ENCODE measurements at regions not wholly inside any gene's neighbourhood (a gene's known extent, or its start where the extent isn't known, plus 50 kb on each side); places are given as distances from the start of the nearest gene placed in this dataset.
"Not testable (repeated sequence)": the region's sequence is repeated elsewhere in the genome, so short reads cannot be mapped to it uniquely, and the experiment has no call there.

GRCh38 chr5:60473654-60474053 is 226.3 kb downstream of the DEPDC1B start:
- Mint-ChIP-seq H3K36me3 (no peaks in the 10 kb centered on the region), H3K9me3 (peaks cover 11 to 12% of the 10 kb centered on the region in 2 donors), H3K27ac (no peak overlapping the region)
- DNase-seq (ENCODE audit: low spot score in 2 of 2) (no peak), ATAC-seq (no peak)

GRCh38 chr5:60473027-60473426 is 226.9 kb downstream of the DEPDC1B start:
- peaks cover 14 to 15% of the 10 kb centered on the region in 2 donors for H3K9me3 Mint-ChIP-seq
- not testable (repeated sequence) for ATAC-seq; H3K27ac Mint-ChIP-seq; H3K36me3 Mint-ChIP-seq; DNase-seq (ENCODE audit: low spot score in 2 of 2)

GRCh38 chr5:60470881-60471280 is 229.1 kb downstream of the DEPDC1B start:
- Mint-ChIP-seq H3K27ac (no peak overlapping the region), H3K36me3 (no peaks in the 10 kb centered on the region), H3K9me3 (peaks cover 14 to 18% of the 10 kb centered on the region in 2 donors)
- ATAC-seq (no peak), DNase-seq (ENCODE audit: low spot score in 2 of 2) (no peak)

- Mint-ChIP-seq H3K36me3 (no peaks in the 10 kb centered on the region), H3K9me3 (peaks cover 9 to 18% of the 10 kb centered on the region in 2 donors), H3K27ac (no peak overlapping the region)
- DNase-seq (ENCODE audit: low spot score in 2 of 2): no peak
- ATAC-seq: no peak
Observed at GRCh38 chr5:60469286-60469685, 230.7 kb downstream of the DEPDC1B start.

- ATAC-seq (no peak), DNase-seq (ENCODE audit: low spot score in 2 of 2) (no peak)
- Mint-ChIP-seq H3K9me3 (peaks cover 0 to 11% of the 10 kb centered on the region in 2 donors), H3K36me3 (no peaks in the 10 kb centered on the region), H3K27ac (no peak overlapping the region)
Observed at GRCh38 chr5:60463179-60463868, 236.6 kb downstream of the DEPDC1B start.

- no peaks in the 10 kb centered on the region for H3K36me3 Mint-ChIP-seq
- H3K9me3 Mint-ChIP-seq: peaks cover 5 to 11% of the 10 kb centered on the region in 2 donors
- ATAC-seq: no peak
Observed at GRCh38 chr5:60458666-60459065, 241.3 kb downstream of the DEPDC1B start.

GRCh38 chr5:60457233-60457632 is 242.7 kb downstream of the DEPDC1B start:
- Mint-ChIP-seq H3K9me3 (peaks cover 5 to 11% of the 10 kb centered on the region in 2 donors), H3K36me3 (no peaks in the 10 kb centered on the region), H3K27ac (no peak overlapping the region)
- ATAC-seq (no peak), DNase-seq (ENCODE audit: low spot score in 2 of 2) (no peak)

More at GRCh38 chr5:60458666-60459065, 241.3 kb downstream of the DEPDC1B start:
- no peak for DNase-seq (ENCODE audit: low spot score in 2 of 2)
- no peak overlapping the region for H3K27ac Mint-ChIP-seq

GRCh38 chr5:60455589-60455988 is 244.4 kb downstream of the DEPDC1B start:
- Mint-ChIP-seq H3K27ac (no peak overlapping the region), H3K9me3 (peaks cover 5 to 11% of the 10 kb centered on the region in 2 donors), H3K36me3 (no peaks in the 10 kb centered on the region)
- ATAC-seq (no peak), DNase-seq (ENCODE audit: low spot score in 2 of 2) (no peak)

GRCh38 chr5:60454277-60454676 is 245.7 kb downstream of the DEPDC1B start:
- not testable (repeated sequence) for H3K27ac Mint-ChIP-seq; H3K36me3 Mint-ChIP-seq; H3K9me3 Mint-ChIP-seq; ATAC-seq; DNase-seq (ENCODE audit: low spot score in 2 of 2)

GRCh38 chr5:60453186-60453976 is 246.6 kb downstream of the DEPDC1B start:
- DNase-seq (ENCODE audit: low spot score in 2 of 2): no peak
- no peaks in the 10 kb centered on the region for H3K36me3 Mint-ChIP-seq

GRCh38 chr5:60448600-60448999 is 251.4 kb downstream of the DEPDC1B start:
- ATAC-seq: no peak
- Mint-ChIP-seq H3K27ac (no peak overlapping the region), H3K36me3 (no peaks in the 10 kb centered on the region), H3K9me3 (peaks cover 0 to 5% of the 10 kb centered on the region in 2 donors)
- no peak for DNase-seq (ENCODE audit: low spot score in 2 of 2)

More at GRCh38 chr5:60453186-60453976, 246.6 kb downstream of the DEPDC1B start:
- Mint-ChIP-seq H3K27ac (no peak overlapping the region), H3K9me3 (peaks cover 5 to 7% of the 10 kb centered on the region in 2 donors)
- no peak for ATAC-seq

- Mint-ChIP-seq H3K36me3 (no peaks in the 10 kb centered on the region), H3K9me3 (peaks cover 7 to 9% of the 10 kb centered on the region in 2 donors), H3K27ac (no peak overlapping the region)
- no peak for DNase-seq (ENCODE audit: low spot score in 2 of 2)
- no peak for ATAC-seq
Observed at GRCh38 chr5:60447488-60447920, 252.5 kb downstream of the DEPDC1B start.

- H3K36me3 Mint-ChIP-seq: no peaks in the 10 kb centered on the region
- H3K9me3 Mint-ChIP-seq: peaks cover 9 to 10% of the 10 kb centered on the region in 2 donors
- ATAC-seq: no peak
- H3K27ac Mint-ChIP-seq: no peak overlapping the region
- no peak for DNase-seq (ENCODE audit: low spot score in 2 of 2)
Observed at GRCh38 chr5:60446917-60447316, 253.0 kb downstream of the DEPDC1B start.

- Mint-ChIP-seq H3K9me3 (peaks cover 9 to 15% of the 10 kb centered on the region in 2 donors), H3K27ac (no peak overlapping the region), H3K36me3 (no peaks in the 10 kb centered on the region)
- no peak for DNase-seq (ENCODE audit: low spot score in 2 of 2)
- no peak for ATAC-seq
Observed at GRCh38 chr5:60445921-60446320, 254.0 kb downstream of the DEPDC1B start.

- peaks cover 9 to 16% of the 10 kb centered on the region in 2 donors for H3K9me3 Mint-ChIP-seq
- DNase-seq (ENCODE audit: low spot score in 2 of 2) (no peak), ATAC-seq (no peak)
- H3K36me3 Mint-ChIP-seq: no peaks in the 10 kb centered on the region
- H3K27ac Mint-ChIP-seq: no peak overlapping the region
Observed at GRCh38 chr5:60445427-60445826, 254.5 kb downstream of the DEPDC1B start.

GRCh38 chr5:60444661-60445360 is 255.2 kb downstream of the DEPDC1B start:
- H3K36me3 Mint-ChIP-seq: no peaks in the 10 kb centered on the region
- peaks cover 9 to 22% of the 10 kb centered on the region in 2 donors for H3K9me3 Mint-ChIP-seq
- DNase-seq (ENCODE audit: low spot score in 2 of 2) (no peak), ATAC-seq (no peak)
- H3K27ac Mint-ChIP-seq: no peak overlapping the region

GRCh38 chr5:60439552-60439951 is 260.4 kb downstream of the DEPDC1B start:
- Mint-ChIP-seq H3K27ac (no peak overlapping the region), H3K36me3 (no peaks in the 10 kb centered on the region), H3K9me3 (peaks cover 9 to 23% of the 10 kb centered on the region in 2 donors)
- no peak for ATAC-seq
- no peak for DNase-seq (ENCODE audit: low spot score in 2 of 2)
